Activated T-helper 1 cell treated with Interleukin-2 at 50 U/mL for 16 hours (primary cell): ENCODE measurements at regions not wholly inside any gene's neighbourhood (a gene's known extent, or its start where the extent isn't known, plus 50 kb on each side); places are given as distances from the start of the nearest gene placed in this dataset.
"Not testable (repeated sequence)": the region's sequence is repeated elsewhere in the genome, so short reads cannot be mapped to it uniquely, and the experiment has no call there.

Source experiments
- DNase-seq: peaks from one replicate; pipeline ENCODE4 v3.0.0-alpha.2; 2020; ENCODE audit warnings: low read depth

DNA sequence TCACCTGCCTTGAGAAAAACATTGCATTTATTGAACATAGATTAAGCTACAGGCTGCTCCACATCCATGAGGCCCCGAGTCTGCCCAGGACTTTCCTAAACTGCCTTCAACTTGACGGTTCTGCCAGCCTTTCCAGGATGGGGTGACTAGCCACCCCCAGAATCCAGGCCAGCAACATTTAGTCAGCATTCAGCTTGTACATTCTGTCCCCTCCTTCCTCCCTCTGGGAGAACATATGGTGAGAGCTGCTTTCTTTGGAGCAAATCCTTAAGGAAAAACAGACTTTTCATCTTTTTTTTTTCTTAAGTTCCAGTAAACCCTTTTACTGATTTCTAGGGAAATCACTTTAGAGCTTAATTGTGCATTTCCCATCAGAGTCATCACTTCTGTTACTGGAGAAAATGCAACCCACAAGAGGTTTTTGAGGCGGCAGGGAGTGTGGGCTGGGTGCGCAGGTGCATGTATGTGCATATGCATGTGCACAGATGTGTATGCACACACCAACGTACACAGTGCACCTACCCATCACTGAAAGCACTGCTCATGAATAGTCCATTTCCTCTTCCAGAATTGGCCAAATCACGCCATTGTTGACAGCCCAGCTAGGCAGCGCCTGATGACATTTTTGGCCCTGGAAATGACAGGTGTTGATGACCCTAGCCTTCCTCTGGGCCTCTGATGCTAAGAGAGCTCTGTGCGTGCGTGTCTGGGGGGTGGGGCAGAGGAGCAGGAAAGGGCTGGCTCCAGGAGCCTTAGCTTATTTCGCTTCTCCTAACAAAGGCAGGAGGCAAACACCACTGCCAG, 145.6 kb downstream of the HSD17B3 start:
- no peak for DNase-seq

DNA sequence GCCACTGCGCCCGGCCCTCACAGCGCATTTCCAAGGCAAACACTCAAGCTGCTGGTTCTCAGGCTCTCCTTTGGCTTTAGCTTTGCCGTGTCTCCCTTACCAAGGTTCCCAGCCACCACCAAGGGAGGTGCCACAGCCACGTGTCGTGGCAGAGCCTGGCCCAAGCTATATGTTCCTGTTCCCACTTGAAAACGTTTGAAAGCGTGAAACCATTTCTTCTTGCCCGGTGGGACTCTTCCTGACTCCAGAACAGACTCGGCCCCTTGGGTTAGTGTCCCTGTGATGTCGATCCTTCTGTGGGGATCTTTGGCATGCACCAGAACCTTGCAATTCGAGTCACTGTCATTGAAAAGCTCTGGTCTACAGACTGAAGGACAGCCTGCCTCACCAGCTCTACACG, 147.9 kb downstream of the HSD17B3 start:
- DNase-seq, result no peak

DNA sequence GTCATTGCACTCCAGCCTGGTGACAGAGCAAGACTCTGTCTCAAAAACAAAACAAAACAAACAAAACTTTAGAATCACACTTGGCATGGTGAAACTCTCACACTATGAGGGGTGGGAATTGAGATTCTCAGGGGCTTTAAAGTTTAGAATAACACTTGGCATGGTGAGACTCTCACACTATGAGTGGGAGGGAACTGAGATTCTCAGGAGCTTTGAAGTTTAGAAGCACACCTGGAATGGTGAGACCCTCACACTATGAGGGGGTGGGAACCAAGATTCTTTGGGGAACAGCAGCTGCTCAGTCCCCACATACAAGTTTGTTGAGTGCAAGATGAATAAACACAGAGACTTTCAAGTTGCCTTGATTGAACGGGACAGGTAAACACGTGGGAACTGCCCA, 149.4 kb downstream of the HSD17B3 start:
- DNase-seq, result no peak

- peak; percentile 8 for DNase-seq
These were observed 151.4 kb downstream of the HSD17B3 start for GRCh38 chr9:96150324-96151227.

DNA sequence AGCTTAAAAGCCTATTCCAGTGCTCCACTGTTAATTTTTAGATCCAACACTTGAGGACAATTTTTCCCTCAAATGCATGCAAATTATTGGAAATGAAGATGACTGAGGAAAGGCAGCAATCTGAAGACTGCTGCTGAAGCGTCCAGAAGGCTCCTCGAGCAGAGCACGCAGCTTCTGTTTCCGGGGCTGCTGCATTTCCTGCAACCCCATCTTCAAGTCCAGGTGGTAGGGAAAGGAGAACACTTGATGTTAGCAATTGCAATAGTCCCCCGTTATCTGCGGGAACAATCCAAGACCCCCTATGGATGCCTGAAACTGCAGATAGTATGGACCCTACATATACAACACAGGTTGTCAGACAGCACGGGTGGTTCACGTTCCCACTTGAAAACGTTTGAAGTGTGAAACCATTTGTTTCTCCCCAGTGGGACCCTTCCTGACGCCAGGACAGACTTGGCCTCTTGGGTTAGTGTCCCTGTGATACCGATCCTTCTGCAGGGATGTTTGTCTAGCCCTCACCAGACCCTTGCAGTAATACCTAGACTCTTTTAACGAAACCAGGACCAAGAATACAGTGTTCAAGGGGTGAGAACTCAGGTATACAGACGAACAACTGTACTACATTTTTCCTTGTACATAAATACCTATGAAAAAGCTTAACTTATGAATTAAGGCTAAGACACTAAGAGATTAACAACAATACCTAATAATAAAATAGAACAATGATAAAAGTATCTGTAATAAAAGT, 152.3 kb downstream of the HSD17B3 start:
- no peak for DNase-seq

DNA sequence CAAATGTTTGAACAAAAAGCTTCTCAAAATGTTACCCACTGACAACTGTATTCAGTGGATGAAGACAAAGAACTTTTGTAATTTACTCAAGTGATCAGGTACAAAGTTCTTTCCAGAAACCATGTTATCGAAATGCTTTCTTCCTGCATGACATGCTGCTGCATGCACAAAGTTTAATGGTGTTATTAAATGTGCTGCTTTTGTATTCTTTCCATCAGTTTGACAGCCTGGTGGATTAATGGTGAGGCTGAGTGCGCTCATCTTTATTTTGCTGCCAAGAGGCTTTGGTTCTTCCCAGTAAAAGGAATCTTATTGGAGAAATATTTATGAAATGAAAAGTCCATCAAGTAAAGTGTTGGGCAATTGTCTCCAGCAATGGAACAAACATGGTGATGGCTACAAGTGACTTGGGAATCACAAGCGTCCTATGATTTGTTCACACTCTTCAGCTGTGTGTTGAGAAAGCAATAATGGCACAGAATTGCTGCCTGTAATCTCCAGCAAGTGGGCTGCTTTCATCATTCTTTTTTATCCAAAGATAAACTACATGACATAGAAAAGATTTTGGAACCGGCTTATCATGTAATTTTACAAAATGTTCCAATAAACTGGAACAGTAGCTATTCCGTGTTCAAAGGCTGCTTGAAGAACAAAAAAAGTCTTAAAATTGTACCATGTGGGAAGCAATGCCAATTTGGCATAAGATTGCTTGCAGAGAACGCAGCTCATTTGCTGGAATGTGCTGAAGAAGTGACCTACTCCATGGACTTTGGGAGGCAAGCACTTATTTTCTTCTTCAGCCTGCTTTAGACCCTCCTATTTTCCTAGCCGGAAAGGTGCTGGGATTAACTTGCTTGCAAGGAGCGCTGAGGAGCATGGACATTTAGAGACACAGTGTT, 153.1 kb downstream of the HSD17B3 start:
- no peak for DNase-seq

GRCh38 chr9:96147029-96147428, 154.9 kb downstream of the HSD17B3 start:
- not testable (repeated sequence) for DNase-seq

GRCh38 chr9:96141666-96142065, 160.3 kb downstream of the HSD17B3 start:
- DNase-seq, result no peak

DNA sequence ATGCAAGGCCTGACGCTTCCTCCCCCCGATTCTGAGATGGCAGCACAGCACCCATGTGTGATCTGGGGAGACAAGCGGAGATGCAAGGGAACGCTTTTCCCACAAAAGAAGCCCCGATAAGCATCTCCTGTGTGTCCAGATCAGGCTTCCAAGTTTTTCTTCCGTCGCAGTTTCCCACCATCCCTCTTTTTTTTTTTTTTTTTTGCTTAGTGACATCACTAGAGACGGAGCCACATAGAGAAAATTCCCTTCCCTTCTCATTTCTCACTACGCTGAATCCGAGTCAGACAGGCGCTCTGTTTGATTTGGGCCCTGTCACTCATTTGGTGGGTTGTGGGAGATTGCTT, 160.9 kb downstream of the HSD17B3 start:
- DNase-seq, result no peak

DNA sequence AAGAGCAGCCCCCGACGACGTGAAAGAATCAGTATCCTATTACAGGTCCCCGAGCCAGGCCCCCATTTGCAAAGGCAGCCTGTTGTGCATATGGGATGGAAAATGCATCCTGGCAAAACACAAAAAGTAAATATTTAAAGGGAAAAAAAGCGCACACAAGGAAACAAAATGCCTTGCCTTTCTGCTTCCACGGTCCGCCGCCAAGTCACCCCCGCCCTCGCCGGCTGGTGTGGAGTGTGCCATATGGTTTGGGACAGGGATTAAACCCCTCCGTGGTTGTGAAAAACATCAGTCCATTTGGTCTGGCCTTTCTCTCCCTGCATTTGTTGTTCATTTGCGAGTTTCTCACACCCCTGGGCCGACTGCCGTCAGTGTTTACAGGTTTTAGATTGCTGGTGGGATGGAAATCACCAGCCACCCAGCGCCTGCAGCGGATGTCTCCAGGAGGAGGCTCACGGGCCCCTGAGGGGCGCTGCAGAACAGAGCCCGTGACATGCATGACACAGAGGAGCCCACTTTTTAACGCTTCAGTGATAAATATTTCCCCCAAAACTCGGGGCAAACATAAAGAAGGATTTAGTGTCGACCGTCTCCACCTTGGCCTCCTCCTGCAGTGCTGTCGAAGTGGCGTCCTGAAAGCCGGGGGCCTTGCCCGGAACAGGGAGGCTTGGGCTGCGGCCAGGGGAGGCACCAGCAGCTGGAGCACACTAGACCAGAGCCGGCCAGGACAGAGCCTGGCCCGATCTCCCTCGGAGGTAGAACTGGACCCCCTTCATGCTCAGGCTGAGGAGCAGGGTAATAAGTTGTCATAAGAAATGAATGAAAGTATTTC, 161.5 kb downstream of the HSD17B3 start:
- no peak for DNase-seq

DNA sequence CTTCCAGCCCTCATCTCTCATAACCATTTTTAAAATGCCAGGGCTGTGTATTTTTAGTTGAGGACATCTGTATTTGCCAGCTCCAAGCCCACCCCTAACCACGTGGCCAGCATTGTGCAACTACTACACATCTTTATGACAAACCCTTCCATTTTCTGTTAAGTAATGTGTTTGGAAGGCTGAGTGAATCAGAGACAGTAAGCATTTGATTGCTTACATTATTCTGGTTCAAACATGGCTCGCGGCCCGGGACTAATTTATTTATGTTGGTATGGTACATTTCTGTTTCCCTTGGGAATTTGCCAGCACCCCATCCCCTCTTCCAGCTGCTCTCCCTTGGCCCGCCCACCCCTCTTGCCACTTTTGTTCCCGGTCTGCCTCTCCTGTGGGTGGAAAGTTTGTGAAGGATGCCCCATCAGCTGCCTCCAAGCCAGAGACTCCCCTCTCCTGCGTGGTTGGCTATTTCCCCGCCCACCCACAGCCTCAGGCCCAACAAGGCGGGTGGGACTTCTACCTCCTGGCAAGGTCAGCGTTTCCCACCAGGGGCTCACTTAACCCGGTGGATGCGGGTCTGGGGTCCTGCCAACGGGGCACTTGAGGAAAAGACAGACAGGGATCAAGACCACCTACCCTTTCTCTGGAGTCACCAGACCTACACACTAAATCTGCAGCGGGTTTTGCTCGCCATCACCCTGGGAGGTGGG, 162.2 kb downstream of the HSD17B3 start:
- no peak for DNase-seq

DNA sequence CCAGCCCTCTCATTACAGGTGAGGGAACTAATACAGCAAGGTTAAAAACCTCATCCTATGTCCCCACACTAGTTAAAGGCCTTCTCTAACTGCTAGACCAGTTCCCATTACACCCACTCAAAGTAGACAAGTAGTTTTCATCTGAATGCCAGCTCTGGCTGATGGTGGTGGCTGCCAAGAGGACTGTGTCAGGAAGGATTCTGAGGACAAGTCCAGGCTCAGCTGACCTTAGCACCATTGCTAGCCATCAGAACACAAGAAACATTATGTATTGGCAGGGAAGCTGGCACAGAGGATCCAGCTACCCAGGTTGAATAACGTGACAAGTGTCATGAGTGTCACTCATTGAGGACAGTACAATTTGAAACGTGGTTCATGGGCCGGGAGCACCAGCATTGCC, 163.4 kb downstream of the HSD17B3 start:
- DNase-seq, result no peak

GRCh38 chr9:96137671-96138429, 164.1 kb downstream of the HSD17B3 start:
- no peak for DNase-seq

- DNase-seq, result no peak
These were observed 164.8 kb downstream of the HSD17B3 start for GRCh38 chr9:96136992-96137670.

- DNase-seq, result no peak
These were observed 166.2 kb downstream of the HSD17B3 start for GRCh38 chr9:96135753-96136290.

DNA sequence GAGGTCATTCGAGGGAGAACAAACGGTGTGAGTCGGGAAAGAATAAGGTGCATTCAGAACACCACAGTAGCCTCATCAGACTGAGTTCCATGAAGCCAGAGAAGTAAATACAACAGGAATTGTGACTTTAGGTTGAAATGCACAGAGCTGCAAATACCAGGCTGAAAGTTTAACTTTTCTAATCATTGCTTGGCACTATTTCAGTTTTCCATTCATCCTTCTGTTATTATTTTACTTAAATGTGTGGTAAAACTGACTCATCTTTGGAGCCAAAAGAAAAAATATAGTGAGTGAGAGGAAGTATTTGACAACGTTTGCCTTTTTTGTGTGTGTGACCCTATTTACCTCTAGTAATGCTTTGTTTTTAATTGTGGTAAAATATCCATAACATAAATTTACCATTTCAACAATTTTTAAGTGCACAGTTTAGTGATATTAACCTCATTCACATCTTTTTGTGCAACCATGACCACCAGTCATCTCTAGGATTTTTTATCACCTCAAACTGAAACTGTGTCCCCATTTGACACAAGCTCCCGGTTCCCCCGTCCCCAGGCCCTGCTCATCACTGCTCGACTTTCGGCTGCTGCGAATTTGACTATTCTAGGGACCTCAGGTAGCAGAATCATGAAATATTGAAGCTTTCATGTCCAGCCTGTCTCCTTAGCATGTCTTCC, 166.8 kb downstream of the HSD17B3 start:
- DNase-seq, result no peak

DNA sequence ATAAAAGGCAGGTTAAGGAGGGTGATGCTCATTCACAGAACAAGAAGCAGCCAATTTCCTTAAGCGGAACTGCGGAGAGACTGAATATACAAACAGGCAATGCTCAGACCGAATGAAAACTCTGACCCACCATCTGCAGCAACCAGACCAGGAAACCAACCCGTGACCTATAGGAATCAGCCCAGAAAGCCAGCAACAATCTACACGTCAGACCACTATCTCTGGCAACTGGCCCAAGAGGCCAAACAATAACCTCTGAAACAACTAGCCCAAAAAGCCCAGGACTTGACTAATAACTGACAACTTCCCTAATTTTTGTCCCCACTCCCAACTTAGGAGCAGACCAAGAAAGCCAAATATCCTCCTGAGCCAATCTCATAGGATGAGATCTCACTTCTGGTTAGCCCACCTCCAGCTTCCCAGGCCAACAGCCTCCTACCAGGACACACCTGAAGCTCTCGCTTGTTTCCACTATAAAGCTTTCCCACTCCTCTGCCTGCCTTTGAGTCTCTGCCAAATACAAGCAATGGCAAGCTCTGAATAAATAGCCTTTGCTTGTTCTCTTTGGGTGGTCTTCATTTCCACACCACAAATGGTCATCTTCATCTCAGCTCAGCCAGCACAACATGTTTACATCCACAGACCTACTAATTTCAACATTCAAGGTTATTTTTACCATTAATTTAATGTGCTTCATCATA, 168.5 kb downstream of the HSD17B3 start:
- DNase-seq, result no peak
